Pancreas (tissue), 10 donors: ENCODE measurements at regions not wholly inside any gene's neighbourhood (a gene's known extent, or its start where the extent isn't known, plus 50 kb on each side); places are given as distances from the start of the nearest gene placed in this dataset.

Experiments used
- ATAC-seq, 4 donors: fragments of 200-7000 bp; cut with Tn5 transposase; one replicate each; pipeline versions ENCODE4 v1.8.0 to v1.9.1; 2020; ENCODE audit warnings: mild to moderate bottlenecking in 4 of 4, moderate library complexity in 4 of 4
- DNase-seq, 6 donors: peaks; one replicate each; pipeline ENCODE4 v3.0.0-alpha.2; 2020
- FAIRE-seq: peaks from 2 replicates; lab custom pipeline; 2012; peaks lifted over from hg19 to GRCh38; lab: Jason Lieb, UNC
- H3K27ac ChIP-seq, 4 donors: fragments of 200-600 bp; sonication (generic); 1 replicate in 3 of 4; 2 replicates in 1 of 4; pipeline versions ENCODE4 v1.5.0 to v1.8.0; 2020
- H3K27me3 ChIP-seq, 4 donors: fragments of 200-600 bp; one replicate each; pipeline ENCODE4 v1.8.0; 2021
- H3K36me3 ChIP-seq, 3 donors: fragments of 200-600 bp; sonication (generic) in 1 of 3; one replicate each; pipeline versions ENCODE4 v1.5.0 to v1.8.0; 2020 to 2021
- H3K4me1 ChIP-seq, 3 donors: fragments of 200-600 bp; one replicate each; pipeline ENCODE4 v1.8.0; 2021
- H3K4me3 ChIP-seq, 4 donors: fragments of 200-600 bp; sonication (generic) in 2 of 4; one replicate each; pipeline versions ENCODE4 v1.5.0 to v1.8.0; 2020 to 2021
- H3K9me3 ChIP-seq, 4 donors: fragments of 200-600 bp; one replicate each; pipeline ENCODE4 v1.8.0; 2021
- WGBS, 2 donors: extraction: QIAGEN DNeasy Blood & Tissue Kit; methylation state at CpG; one replicate each; pipeline ENCODE4 v1.1.7; 2013; 5-methylcytosine and 5-hydroxymethylcytosine counted together
- intact Hi-C, 3 donors: fragments of 100-400 bp; cut with DNase I; formaldehyde crosslinking; loops; one replicate each; pipeline versions ENCODE4 v1.11.1 to v1.14.2; 2022
- TF ChIP-seq, protein P1 (sequence below), 4 donors: fragments of 200-600 bp; sonication (generic) in 3 of 4; IDR thresholded peaks; one replicate each; pipeline versions ENCODE4 v1.5.0 to v1.8.0; 2021; ENCODE audit warnings: antibody characterized with exemption in 4 of 4
- donor health status: healthy with polysubstance abuse.
- donor health status: DM: no; HTN: no; CAD: no; lungs with moderate emphysema.
- donor health status: DM: no; HTN: no; CAD: no.
- donor health status: control.
- donor health status: control.
- donor health status: Bipolar disorder and iron deficiency.
- donor health status: DM: yes; HTN: yes; CAD: no.
- donor health status: DM: no; HTN: no; CAD: no.
- donor health status: DM: no; HTN: no; CAD: no.
- donor health status: DM: yes; HTN: yes; CAD: no.

DNA sequence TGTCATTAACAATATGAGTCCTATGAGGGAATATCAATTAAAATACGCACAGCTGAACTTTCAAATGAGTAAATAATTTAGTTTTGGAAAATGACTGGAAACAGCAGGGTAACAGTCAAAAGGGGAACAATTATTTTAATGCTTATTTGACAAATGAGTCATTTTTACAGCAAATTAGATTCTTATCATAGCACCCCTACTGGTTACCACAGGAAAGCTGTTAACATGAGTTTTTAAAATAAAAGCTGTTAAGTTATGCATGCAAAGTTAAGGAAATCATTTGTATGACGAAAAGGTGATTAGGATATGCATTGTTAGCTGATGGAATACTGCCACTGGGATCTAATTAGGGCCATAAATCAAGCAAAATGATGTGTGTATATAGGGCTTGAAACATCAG, 435.1 kb upstream of the MEIS1 start:
- Histone ChIP-seq H3K27ac (no peak overlapping the region), H3K4me1 (no peaks in the 10 kb centered on the region), H3K36me3 (no peaks in the 10 kb centered on the region), H3K9me3 (no peaks in the 10 kb centered on the region), H3K27me3 (no peaks in the 10 kb centered on the region), H3K4me3 (no peak overlapping the region)
- ATAC-seq, result no peak
- no peak for FAIRE-seq
- TF ChIP-seq, protein P1, sequence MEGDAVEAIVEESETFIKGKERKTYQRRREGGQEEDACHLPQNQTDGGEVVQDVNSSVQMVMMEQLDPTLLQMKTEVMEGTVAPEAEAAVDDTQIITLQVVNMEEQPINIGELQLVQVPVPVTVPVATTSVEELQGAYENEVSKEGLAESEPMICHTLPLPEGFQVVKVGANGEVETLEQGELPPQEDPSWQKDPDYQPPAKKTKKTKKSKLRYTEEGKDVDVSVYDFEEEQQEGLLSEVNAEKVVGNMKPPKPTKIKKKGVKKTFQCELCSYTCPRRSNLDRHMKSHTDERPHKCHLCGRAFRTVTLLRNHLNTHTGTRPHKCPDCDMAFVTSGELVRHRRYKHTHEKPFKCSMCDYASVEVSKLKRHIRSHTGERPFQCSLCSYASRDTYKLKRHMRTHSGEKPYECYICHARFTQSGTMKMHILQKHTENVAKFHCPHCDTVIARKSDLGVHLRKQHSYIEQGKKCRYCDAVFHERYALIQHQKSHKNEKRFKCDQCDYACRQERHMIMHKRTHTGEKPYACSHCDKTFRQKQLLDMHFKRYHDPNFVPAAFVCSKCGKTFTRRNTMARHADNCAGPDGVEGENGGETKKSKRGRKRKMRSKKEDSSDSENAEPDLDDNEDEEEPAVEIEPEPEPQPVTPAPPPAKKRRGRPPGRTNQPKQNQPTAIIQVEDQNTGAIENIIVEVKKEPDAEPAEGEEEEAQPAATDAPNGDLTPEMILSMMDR (IDR thresholded peaks at IDR 0.05), result no peak
- no peak for DNase-seq
- intact Hi-C loops, result no loop called here
- WGBS, 2 donors, result 35 to 42% methylated on average over 2 of the region's 2 CpGs

- ATAC-seq, result no peak
- intact Hi-C loops, result no loop called here
- WGBS, 2 donors, result 77 to 86% methylated on average over 2 of the region's 2 CpGs
These were observed 435.8 kb upstream of the MEIS1 start for GRCh38 chr2:65999103-65999502.

DNA sequence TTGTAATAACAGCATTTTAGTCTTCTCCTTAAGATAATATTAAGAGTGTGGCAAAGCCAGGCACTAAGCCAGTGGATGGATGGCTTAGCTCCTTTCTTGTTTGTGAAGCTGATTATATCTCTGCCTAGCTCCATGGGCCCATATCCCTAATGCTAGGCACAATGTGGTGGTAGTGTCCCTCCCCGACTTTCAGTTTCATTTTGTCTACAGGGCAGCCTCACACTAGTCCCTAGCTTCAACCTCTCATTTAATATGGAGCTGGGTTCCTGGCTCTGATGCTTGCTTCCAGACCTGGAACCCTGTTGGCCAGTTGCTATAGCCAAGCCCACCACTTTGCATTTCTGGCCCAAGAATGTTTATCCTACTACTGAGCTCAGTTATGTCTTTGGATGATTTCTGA, 437.0 kb upstream of the MEIS1 start:
- no peak overlapping the region for H3K27ac ChIP-seq
- no peaks in the 10 kb centered on the region for H3K9me3 ChIP-seq
- H3K4me3 ChIP-seq, result no peak overlapping the region
- no peaks in the 10 kb centered on the region for H3K27me3 ChIP-seq
- WGBS, 2 donors, result 0 to 76% methylated on average over 1 of the region's 1 CpG
- H3K36me3 ChIP-seq, result no peaks in the 10 kb centered on the region
- DNase-seq (no peak), ATAC-seq (no peak), FAIRE-seq (no peak)
- TF ChIP-seq, protein P1 (IDR thresholded peaks at IDR 0.05), result no peak
- intact Hi-C loops, result no loop called here
- H3K4me1 ChIP-seq, result no peaks in the 10 kb centered on the region

More at GRCh38 chr2:65999103-65999502, 435.8 kb upstream of the MEIS1 start:
- no peak for DNase-seq
- Histone ChIP-seq H3K27ac (no peak overlapping the region), H3K9me3 (no peaks in the 10 kb centered on the region), H3K4me1 (no peaks in the 10 kb centered on the region), H3K4me3 (no peak overlapping the region), H3K36me3 (no peaks in the 10 kb centered on the region), H3K27me3 (no peaks in the 10 kb centered on the region)
- TF ChIP-seq, protein P1 (IDR thresholded peaks at IDR 0.05), result no peak
- FAIRE-seq, result no peak

- H3K27me3 ChIP-seq, result no peaks in the 10 kb centered on the region
- ATAC-seq, result no peak
- TF ChIP-seq, protein P1 (IDR thresholded peaks at IDR 0.05), result no peak
- no peak overlapping the region for H3K27ac ChIP-seq
- no peak overlapping the region for H3K4me3 ChIP-seq
- no peaks in the 10 kb centered on the region for H3K4me1 ChIP-seq
- no peak for DNase-seq
- intact Hi-C loops, result no loop called here
- no peak for FAIRE-seq
- H3K9me3 ChIP-seq, result no peaks in the 10 kb centered on the region
- 53 to 62% methylated on average over 4 of the region's 4 CpGs for WGBS, 2 donors
- H3K36me3 ChIP-seq, result no peaks in the 10 kb centered on the region
These were observed 442.7 kb upstream of the MEIS1 start for GRCh38 chr2:65992198-65992554.

DNA sequence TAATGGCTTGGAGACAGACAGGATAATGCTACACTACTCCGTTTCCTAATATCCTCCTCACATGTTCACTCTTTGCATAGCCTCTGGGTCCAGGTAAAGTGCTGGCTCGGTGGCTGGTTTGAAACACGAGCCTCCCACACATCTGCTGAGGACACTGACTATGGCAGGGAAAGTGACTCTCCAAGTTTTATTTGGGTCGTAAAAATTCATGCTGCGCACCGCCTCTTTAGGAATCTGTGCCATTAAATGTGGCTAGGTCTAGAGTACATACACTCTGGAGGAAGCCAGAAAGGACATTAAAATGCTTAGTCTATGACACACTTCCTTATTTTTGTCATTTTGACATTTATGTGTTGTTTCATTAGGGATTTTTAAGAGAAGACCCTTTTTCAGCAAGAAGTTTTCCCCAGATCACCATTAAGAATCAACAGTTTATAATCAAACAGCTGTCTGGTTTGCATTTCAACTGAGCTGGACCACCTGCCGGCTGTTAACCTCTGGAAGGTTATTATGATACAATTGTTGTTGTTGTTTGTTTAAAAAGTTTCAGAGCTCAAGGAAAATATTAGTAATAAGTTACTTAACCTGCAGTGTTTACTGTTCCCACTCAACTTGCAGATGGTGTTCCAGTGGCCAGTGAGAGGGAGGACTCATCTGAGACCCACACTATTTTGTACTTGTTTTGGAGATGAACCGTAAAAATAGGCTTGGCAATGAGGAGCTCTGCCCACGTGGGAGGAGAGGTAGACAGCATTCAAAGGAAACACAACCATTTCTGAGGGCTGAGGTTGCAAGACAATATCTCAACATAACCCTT, 443.3 kb upstream of the MEIS1 start:
- 67 to 70% methylated on average over 9 of the region's 9 CpGs for WGBS, 2 donors
- Histone ChIP-seq H3K27ac (no peak overlapping the region), H3K36me3 (no peaks in the 10 kb centered on the region), H3K4me3 (no peak overlapping the region), H3K9me3 (no peaks in the 10 kb centered on the region), H3K4me1 (no peaks in the 10 kb centered on the region), H3K27me3 (no peaks in the 10 kb centered on the region)
- FAIRE-seq, result no peak
- intact Hi-C loops, result no loop called here
- no peak for DNase-seq
- TF ChIP-seq, protein P1 (IDR thresholded peaks at IDR 0.05), result no peak
- ATAC-seq, result no peak
